ENCODE measurements at regions not wholly inside any gene's neighbourhood (a gene's known extent, or its start where the extent isn't known, plus 50 kb on each side); places are given as distances from the start of the nearest gene placed in this dataset.

- TF ChIP-seq SP1 (IDR thresholded peaks at IDR 0.05) (no peak), TARDBP (IDR thresholded peaks at IDR 0.05) (no peak), FOXK2 (IDR thresholded peaks at IDR 0.05) (no peak), NFRKB (IDR thresholded peaks at IDR 0.05) (no peak), SUZ12 (IDR thresholded peaks at IDR 0.05) (no peak), CTBP1 (IDR thresholded peaks at IDR 0.05; ENCODE audit: borderline replicate concordance) (no peak), HDGF (IDR thresholded peaks at IDR 0.05; ENCODE audit: borderline replicate concordance) (no peak), FOXA1 (IDR thresholded peaks at IDR 0.05) (no peak), ARNT (IDR thresholded peaks at IDR 0.05) (no peak), BHLHE40 (IDR thresholded peaks at IDR 0.05; ENCODE audit: borderline replicate concordance) (no peak), ZNF384 (IDR thresholded peaks at IDR 0.05) (no peak)
These were observed 106.2 kb downstream of the KCNF1 start for GRCh38 chr2:11017921-11018320.

Data from HEK293T (cell line).